ENCODE measurements at regions not wholly inside any gene's neighbourhood (a gene's known extent, or its start where the extent isn't known, plus 50 kb on each side); places are given as distances from the start of the nearest gene placed in this dataset.

DNA sequence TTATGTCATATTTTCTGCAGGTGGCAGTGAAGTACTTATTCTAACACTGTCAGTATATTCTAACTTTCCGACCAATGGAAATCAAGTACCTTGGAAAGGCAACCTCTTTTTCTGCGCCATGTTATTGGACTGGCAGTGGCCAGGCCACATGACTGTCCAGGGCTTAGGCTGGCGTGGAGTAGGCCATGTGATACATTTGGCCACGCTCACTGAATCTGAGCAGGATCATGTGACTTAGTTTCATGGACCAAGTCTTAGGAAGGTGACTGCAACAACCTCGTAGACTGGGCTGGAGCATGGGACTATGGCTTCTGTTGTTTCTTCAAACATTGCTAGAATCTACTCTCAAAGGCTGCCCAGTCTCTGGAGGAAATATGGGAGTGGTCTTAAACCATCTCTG, 60.4 kb upstream of the HAAO start:
- POLR2A ChIA-PET: interaction anchor here (0.6 kb wide), 1 partner anchor 365 kb away, joined by 4 read pairs; no protein-coding TSS in a partner anchor

DNA sequence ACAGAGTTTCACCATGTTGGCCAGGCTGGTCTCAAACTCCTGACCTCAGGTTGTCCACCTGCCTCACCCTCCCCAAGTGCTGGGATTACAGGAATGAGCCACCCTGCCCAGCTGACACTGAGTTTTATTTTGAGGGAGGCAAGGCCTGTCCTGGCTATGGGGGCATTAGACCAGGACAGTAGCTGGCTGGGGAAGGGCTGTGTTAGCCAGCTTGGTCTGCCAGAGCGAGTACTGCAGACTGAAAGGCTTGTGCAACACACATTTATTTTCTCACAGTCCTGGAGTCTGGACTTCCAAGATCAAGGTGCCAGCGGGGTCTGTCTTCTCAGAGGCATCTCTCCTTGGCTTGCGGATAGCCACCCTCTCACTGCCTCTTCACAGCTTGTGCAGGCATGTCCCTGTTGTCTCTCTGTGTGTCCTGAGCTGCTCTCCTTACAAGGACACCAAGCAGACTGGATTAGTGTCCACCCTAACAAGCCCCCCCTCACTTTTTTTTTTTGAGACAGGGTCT, 59.4 kb upstream of the HAAO start:
- DNase-seq (no peak), ATAC-seq (no peak)
- ChIA-PET CTCF (no interaction called here), POLR2A (no interaction called here)
- H3K9me3 Mint-ChIP-seq (ENCODE audit: low read depth): no peaks in the 10 kb centered on the region
- no peaks in the 10 kb centered on the region for H3K4me1 Mint-ChIP-seq
- intact Hi-C loops (cut with DNase I, micrococcal nuclease): no loop called here
- H3K27me3 Mint-ChIP-seq: no peaks in the 10 kb centered on the region
- no peak overlapping the region for H3K4me3 Mint-ChIP-seq
- H3K27ac Mint-ChIP-seq: no peak overlapping the region
- H3K36me3 Mint-ChIP-seq (ENCODE audit: low read depth): no peaks in the 10 kb centered on the region

More for the DNA sequence above, 60.4 kb upstream of the HAAO start:
- no peaks in the 10 kb centered on the region for H3K9me3 Mint-ChIP-seq (ENCODE audit: low read depth)
- no peak overlapping the region for H3K27ac Mint-ChIP-seq
- DNase-seq (no peak), ATAC-seq (no peak)
- H3K4me1 Mint-ChIP-seq: no peaks in the 10 kb centered on the region
- intact Hi-C loops (cut with DNase I, micrococcal nuclease): no loop called here
- no peaks in the 10 kb centered on the region for H3K27me3 Mint-ChIP-seq
- no peak overlapping the region for H3K4me3 Mint-ChIP-seq
- H3K36me3 Mint-ChIP-seq (ENCODE audit: low read depth): no peaks in the 10 kb centered on the region
- CTCF ChIA-PET: no interaction called here

DNA sequence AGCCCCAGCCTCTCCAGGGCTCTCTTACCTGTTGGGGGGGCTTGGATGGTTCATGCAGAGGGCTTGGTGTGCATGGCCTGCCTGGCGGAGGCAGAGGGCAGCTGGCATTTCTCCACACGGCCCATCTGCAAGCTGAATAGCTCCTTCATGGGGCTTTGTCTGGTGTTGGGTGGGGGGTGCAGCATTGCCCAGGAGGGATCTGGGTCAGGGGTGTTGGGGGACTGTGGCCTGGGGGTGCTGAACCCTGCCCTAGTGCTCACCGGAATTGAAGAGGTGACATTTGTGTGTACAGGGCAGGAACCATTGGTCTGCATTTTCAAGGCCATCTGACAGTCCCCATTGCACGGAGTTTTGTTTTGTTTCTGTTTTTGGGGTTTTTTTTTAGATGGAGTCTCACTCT, 58.8 kb upstream of the HAAO start:
- ATAC-seq (no peak), DNase-seq (no peak)
- intact Hi-C loops (cut with DNase I, micrococcal nuclease): no loop called here
- Mint-ChIP-seq H3K27ac (no peak overlapping the region), H3K9me3 (ENCODE audit: low read depth) (no peaks in the 10 kb centered on the region), H3K36me3 (ENCODE audit: low read depth) (no peaks in the 10 kb centered on the region), H3K4me3 (no peak overlapping the region), H3K4me1 (no peaks in the 10 kb centered on the region), H3K27me3 (no peaks in the 10 kb centered on the region)
- CTCF ChIA-PET: interaction anchor here (0.8 to 1.1 kb wide), 2 partner anchors 13 to 167 kb away, joined by 3 read pairs; no protein-coding TSS in a partner anchor
- POLR2A ChIA-PET: no interaction called here

DNA sequence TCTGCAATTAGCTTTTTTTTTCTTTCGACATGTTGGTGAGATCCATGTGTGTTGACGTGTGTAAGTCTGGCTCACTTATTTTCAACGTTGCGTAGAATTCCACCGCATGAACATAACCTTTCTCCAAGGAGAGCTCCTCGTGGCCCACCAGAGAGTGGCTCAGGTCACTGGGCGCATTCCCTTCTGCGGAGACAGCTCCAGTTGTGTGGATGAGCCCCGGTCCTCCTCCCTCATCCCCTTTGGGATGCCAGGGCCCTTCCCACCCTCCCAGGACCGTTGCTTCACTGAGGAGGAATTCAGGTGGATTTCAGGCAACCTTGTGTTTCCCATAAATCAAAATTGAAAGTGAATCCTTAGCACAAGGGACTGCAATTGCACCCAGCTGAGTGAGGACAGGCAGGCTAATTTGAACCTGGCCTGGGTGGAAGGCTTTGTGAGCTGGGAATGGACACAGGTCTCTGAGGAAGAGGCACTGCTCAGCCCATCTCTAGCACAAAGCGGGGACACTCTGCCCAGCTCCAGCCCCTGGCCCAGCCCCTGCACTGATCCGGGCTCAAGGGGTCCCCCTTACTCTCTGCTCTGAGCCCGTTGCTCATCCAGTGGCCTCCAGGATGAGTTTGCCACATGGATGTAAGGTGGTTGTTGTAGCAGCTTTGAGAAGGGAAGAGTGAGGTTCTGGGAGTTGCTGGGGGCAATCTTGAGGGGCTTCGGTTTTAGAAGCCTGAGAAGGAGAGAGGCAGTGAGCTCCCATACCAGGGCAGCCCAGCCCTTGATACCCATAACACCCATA, 57.8 kb upstream of the HAAO start:
- ChIA-PET CTCF (interaction anchor here (0.6 to 1.1 kb wide), 5 partner anchors 12 to 634 kb away, joined by 3 read pairs; partner anchors contain the start of gene ZFP36L2), POLR2A (no interaction called here)
- no peaks in the 10 kb centered on the region for H3K27me3 Mint-ChIP-seq
- no peak overlapping the region for H3K4me3 Mint-ChIP-seq
- ATAC-seq (no peak), DNase-seq (no peak)
- H3K9me3 Mint-ChIP-seq (ENCODE audit: low read depth): no peaks in the 10 kb centered on the region
- no peaks in the 10 kb centered on the region for H3K36me3 Mint-ChIP-seq (ENCODE audit: low read depth)
- intact Hi-C loops (cut with DNase I, micrococcal nuclease): no loop called here
- H3K4me1 Mint-ChIP-seq: no peaks in the 10 kb centered on the region
- H3K27ac Mint-ChIP-seq: no peak overlapping the region

DNA sequence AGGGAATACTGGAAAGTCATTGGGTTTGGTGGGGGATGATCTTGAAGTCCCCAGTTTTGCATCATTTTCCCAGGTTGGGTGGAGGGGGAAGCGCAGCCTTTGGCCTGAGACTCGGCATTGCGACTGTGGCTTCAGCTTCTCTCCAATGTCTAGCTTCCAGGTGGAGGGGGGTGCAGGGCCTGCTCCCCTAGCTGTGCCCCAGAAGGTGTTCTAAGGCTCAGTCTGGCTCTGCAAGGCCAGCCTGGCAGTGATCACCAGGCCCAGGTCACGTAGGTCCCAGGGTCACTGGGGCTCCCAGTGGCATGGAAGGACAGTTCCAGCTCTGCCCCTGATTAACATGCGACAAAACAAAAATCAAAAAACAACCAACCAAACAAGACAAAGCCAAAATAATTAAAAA, 56.9 kb upstream of the HAAO start:
- H3K36me3 Mint-ChIP-seq (ENCODE audit: low read depth): no peaks in the 10 kb centered on the region
- no peaks in the 10 kb centered on the region for H3K9me3 Mint-ChIP-seq (ENCODE audit: low read depth)
- intact Hi-C loops (cut with DNase I, micrococcal nuclease): no loop called here
- DNase-seq (no peak), ATAC-seq (no peak)
- POLR2A ChIA-PET: no interaction called here
- CTCF ChIA-PET: interaction anchor here (0.9 kb wide), 1 partner anchor 635 kb away, joined by 3 read pairs; no protein-coding TSS in a partner anchor
- H3K4me3 Mint-ChIP-seq: no peak overlapping the region
- H3K27me3 Mint-ChIP-seq: no peaks in the 10 kb centered on the region
- H3K4me1 Mint-ChIP-seq: no peaks in the 10 kb centered on the region
- H3K27ac Mint-ChIP-seq: no peak overlapping the region

DNA sequence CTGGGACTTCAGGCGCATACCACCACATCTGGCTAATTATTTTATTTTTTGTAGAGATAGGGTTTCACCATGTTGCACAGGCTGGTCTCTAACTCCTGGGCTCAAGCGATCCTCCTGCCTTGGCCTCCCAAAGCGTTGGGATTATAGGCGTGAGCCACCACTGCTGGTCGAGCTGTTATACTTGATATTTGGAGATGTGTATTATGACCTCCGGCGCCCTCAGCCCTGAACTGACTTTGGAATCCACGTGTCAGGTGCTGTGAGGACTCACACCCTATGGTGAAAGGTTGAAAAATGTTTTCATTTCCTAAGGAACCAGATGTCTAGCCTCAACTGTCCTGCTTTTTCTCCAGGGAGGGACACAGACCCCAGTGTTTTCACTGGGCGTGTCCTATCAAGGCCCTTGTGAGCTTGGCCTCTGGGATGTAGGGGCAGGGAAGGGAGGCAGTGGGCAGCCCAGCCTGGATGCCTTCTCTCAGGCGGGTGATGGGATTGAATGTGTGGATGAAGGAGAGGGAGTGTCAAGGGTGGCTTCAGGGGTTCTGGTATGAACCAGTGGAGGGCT, 56.4 kb upstream of the HAAO start:
- H3K4me3 Mint-ChIP-seq: no peak overlapping the region
- H3K9me3 Mint-ChIP-seq (ENCODE audit: low read depth): no peaks in the 10 kb centered on the region
- DNase-seq: no peak
- H3K27ac Mint-ChIP-seq: no peak overlapping the region
- CTCF ChIA-PET: interaction anchor here (0.6 kb wide), 1 partner anchor 380 kb away, joined by 3 read pairs; no protein-coding TSS in a partner anchor
- H3K27me3 Mint-ChIP-seq: no peaks in the 10 kb centered on the region
- intact Hi-C loops (cut with DNase I, micrococcal nuclease): no loop called here
- ATAC-seq: no peak
- H3K4me1 Mint-ChIP-seq: no peaks in the 10 kb centered on the region
- POLR2A ChIA-PET: no interaction called here
- no peaks in the 10 kb centered on the region for H3K36me3 Mint-ChIP-seq (ENCODE audit: low read depth)

DNA sequence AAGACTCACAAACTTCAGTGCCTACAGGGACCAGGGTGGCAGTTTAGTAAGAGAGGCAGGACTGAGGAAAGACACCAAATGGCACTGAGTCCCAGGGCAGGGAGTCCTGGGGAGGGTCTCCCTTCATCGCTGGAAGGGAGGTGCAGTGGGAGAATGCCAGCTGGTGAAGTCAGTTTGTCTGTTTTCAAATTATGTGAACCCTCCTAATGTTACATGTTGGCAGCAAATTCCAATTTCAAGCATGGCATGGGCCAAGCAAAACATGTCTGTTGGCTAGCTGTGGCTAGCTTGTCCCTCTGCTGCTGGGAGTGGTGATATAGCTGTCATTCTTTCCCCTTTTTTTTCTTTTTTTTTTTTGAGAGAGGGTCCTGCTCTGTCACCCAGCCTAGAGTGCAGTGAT, 55.9 kb upstream of the HAAO start:
- Mint-ChIP-seq H3K4me1 (no peaks in the 10 kb centered on the region), H3K27me3 (no peaks in the 10 kb centered on the region), H3K9me3 (ENCODE audit: low read depth) (no peaks in the 10 kb centered on the region), H3K27ac (no peak overlapping the region), H3K4me3 (no peak overlapping the region), H3K36me3 (ENCODE audit: low read depth) (no peaks in the 10 kb centered on the region)
- ChIA-PET CTCF (interaction anchor here (0.6 kb wide), 1 partner anchor 381 kb away, joined by 3 read pairs; no protein-coding TSS in a partner anchor), POLR2A (no interaction called here)
- ATAC-seq (no peak), DNase-seq (no peak)
- intact Hi-C loops (cut with DNase I, micrococcal nuclease): no loop called here

DNA sequence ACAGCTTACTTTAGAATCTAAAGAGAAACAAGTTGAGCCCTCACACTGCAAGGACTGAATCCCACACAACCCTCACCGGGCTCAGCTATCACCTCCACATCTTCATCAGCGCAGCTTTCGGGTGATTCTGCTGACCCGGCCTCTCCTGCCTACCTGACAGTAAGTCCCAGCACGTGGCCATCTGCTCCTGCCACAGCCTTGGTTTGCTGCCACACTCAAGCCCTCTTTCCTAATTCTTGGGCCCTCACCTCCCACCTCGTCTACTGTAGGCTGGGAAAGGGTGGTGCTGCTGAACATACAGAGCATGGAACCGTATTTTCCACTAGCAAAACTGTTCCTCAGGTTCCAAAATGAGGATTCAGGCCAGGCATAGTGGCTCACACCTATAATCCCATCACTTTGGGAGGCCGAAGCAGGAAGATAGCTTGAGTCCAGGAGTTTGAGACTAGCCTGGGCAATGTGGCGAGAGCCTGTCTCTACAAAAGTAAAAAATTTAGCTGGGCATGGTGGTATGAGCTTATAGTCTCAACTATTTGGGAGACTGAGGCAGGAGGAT, 55.3 kb upstream of the HAAO start:
- ChIA-PET CTCF (interaction anchor here (0.6 kb wide), 2 partner anchors 280 to 680 kb away, joined by 3 to 4 read pairs; no protein-coding TSS in a partner anchor), POLR2A (no interaction called here)
- Mint-ChIP-seq H3K9me3 (ENCODE audit: low read depth) (no peaks in the 10 kb centered on the region), H3K36me3 (ENCODE audit: low read depth) (no peaks in the 10 kb centered on the region), H3K27ac (no peak overlapping the region), H3K4me1 (no peaks in the 10 kb centered on the region), H3K27me3 (no peaks in the 10 kb centered on the region), H3K4me3 (no peak overlapping the region)
- DNase-seq (no peak), ATAC-seq (no peak)
- intact Hi-C loops (cut with DNase I, micrococcal nuclease): no loop called here

DNA sequence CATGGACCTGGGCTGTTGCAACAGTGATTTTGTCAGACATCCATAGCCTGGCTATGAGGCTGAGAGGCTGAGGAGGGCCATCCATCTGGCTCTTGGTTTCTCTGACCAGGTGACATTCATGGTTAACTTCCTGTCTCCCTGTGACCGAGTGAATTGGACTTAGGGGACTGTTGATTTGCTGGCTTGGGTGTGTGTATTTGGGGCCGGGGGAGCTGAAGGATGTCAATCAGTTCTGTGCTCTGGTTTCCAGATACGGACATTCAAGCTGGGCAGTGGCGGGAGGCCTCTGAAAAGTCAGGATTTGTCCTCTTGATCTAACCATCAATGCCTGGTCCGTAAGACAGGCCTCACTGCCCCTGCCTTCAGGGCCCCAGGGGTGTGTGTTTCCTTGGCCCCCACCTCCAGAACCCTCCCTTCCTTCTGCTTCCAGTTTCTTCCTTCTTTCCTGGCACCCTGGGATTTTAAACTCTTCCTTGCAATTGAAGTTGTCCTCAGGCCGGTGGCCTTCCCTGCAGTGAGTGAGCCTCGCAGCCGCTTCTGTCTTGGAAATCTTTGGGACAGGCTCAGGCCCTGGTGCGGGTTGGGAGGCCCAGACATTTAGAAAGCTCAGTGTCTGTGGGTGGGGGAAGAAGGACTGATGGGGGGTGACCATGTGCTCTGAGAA, 54.7 kb upstream of the HAAO start:
- DNase-seq: no peak
- no peaks in the 10 kb centered on the region for H3K4me1 Mint-ChIP-seq
- no peaks in the 10 kb centered on the region for H3K27me3 Mint-ChIP-seq
- CTCF ChIA-PET: interaction anchor here (0.6 kb wide), 3 partner anchors 100 to 681 kb away, joined by 3 to 4 read pairs (median 3); no protein-coding TSS in a partner anchor
- H3K27ac Mint-ChIP-seq: no peak overlapping the region
- no peaks in the 10 kb centered on the region for H3K9me3 Mint-ChIP-seq (ENCODE audit: low read depth)
- H3K36me3 Mint-ChIP-seq (ENCODE audit: low read depth): no peaks in the 10 kb centered on the region
- H3K4me3 Mint-ChIP-seq: no peak overlapping the region
- POLR2A ChIA-PET: no interaction called here
- intact Hi-C loops (cut with DNase I, micrococcal nuclease): no loop called here
- no peak for ATAC-seq

DNA sequence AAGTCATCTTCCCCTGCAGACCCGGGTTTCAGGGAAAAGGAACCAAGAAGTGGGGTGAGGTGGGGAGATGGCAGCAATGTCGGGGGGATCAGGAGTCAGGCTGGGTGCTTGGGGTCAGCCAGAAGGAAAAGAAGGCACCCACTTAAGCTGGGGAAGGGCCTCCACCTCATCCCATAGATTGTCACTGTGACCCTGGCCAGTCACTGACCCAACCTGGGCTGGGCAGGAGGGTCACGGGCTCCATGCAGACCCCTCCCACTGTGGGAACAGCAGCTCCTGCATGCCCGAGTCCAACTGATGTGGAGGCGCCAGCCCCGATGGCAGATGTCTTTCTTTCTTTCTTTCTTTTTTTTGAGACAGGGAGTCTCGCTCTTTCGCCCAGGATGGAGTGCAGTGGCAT, 53.6 kb upstream of the HAAO start:
- POLR2A ChIA-PET: no interaction called here
- intact Hi-C loops (cut with DNase I, micrococcal nuclease): no loop called here
- ATAC-seq (no peak), DNase-seq (no peak)
- Mint-ChIP-seq H3K9me3 (ENCODE audit: low read depth) (no peaks in the 10 kb centered on the region), H3K4me3 (no peak overlapping the region), H3K27ac (no peak overlapping the region), H3K4me1 (no peaks in the 10 kb centered on the region), H3K36me3 (ENCODE audit: low read depth) (no peaks in the 10 kb centered on the region), H3K27me3 (no peaks in the 10 kb centered on the region)
- CTCF ChIA-PET: interaction anchor here (0.6 to 0.7 kb wide), 2 partner anchors 16 to 101 kb away, joined by 3 read pairs; no protein-coding TSS in a partner anchor

DNA sequence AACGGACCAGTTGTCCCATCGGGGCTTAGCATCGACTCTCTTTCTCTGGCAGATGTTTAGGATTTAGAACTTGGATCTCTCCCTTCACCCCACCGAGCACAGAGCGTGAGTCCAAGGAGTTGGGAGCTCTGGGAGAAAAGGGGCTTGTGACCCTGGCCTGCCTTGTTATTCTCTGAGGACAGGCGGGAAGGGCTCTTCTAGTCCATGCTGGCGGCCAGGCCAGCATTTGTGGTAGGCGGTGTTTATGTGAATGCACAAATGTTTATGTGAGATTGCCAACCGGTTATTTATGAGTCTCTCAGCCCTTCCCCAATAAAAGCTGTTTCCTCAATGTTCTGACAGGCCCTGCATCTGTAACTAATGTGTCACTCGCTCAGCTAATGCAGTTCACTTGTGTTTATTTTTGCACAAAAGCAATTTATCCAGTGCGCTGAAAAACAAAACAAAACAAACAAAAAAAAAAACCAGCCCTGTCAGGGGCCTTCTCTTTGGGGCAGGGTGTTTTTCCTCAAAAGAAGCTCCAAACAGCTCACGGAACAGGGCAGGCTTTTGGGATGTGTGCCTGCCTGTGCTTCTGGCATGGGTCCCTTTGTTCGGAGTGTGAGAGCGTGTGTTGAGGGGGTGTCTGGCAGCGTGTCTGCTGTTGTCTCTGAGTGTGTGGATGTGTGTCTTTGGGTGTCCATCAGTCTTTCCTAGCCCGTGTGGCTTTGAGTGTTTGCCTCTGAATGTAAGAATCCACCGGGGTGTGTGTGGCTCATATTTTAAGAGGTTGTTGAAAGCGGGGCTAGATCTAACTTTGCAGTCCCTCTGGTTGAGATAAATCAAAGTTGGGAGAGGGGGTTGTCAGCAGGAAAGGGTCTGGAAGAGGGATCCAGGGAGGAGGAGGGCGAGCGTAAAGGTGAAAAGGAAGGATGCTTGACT, 52.8 kb upstream of the HAAO start:
- intact Hi-C loops (cut with DNase I, micrococcal nuclease): no loop called here
- no peaks in the 10 kb centered on the region for H3K27me3 Mint-ChIP-seq
- H3K36me3 Mint-ChIP-seq (ENCODE audit: low read depth): no peaks in the 10 kb centered on the region
- H3K27ac Mint-ChIP-seq: no peak overlapping the region
- H3K4me3 Mint-ChIP-seq: no peak overlapping the region
- DNase-seq: no peak
- H3K4me1 Mint-ChIP-seq: no peaks in the 10 kb centered on the region
- POLR2A ChIA-PET: no interaction called here
- CTCF ChIA-PET: interaction anchor here (0.7 kb wide), 2 partner anchors 17 to 1274 kb away, joined by 3 read pairs; no protein-coding TSS in a partner anchor
- H3K9me3 Mint-ChIP-seq (ENCODE audit: low read depth): no peaks in the 10 kb centered on the region
- no peak for ATAC-seq

All from activated CD4-positive, alpha-beta T cell treated with anti-CD3 and anti-CD28 coated beads for 36 hours (primary cell).